ENCODE measurements at regions not wholly inside any gene's neighbourhood (a gene's known extent, or its start where the extent isn't known, plus 50 kb on each side); places are given as distances from the start of the nearest gene placed in this dataset.

GRCh38 chr4:170652571-170652970 lies 562.8 kb upstream of the AADAT start:
- TF ChIP-seq CTCF (IDR thresholded peaks at IDR 0.05 in 4 of 5, conservative IDR thresholded peaks at IDR 0.05 in 1 of 5): no peak
- TF ChIP-seq POLR2A (IDR thresholded peaks at IDR 0.05): no peak

Measured in gastrocnemius medialis (tissue), 4 donors.